ENCODE measurements at regions not wholly inside any gene's neighbourhood (a gene's known extent, or its start where the extent isn't known, plus 50 kb on each side); places are given as distances from the start of the nearest gene placed in this dataset.
"Not testable (repeated sequence)": the region's sequence is repeated elsewhere in the genome, so short reads cannot be mapped to it uniquely, and the experiment has no call there.

- H3K9me2 ChIP-seq (ENCODE audit: insufficient read depth): no peaks in the 10 kb centered on the region
- no peak for DNase-seq
- 47 to 69% methylated on average over 1 of the region's 1 CpG for WGBS, 2 experiments (ENCODE audit: low coverage in 1 of 2, low lambda C conversion rate in 2 of 2, missing lambda C conversion rate in 2 of 2)
These were observed 65.7 kb upstream of the PTPRK start for GRCh38 chr6:128586095-128586494.

GRCh38 chr6:128580224-128581110, 60.1 kb upstream of the PTPRK start:
- Histone ChIP-seq H3K4me3 (no peak overlapping the region), H3K9me3 (ENCODE audit: low read depth) (no peaks in the 10 kb centered on the region), H4K20me1 (ENCODE audit: insufficient read depth) (no peaks in the 10 kb centered on the region), H3K4me2 (ENCODE audit: unreplicated experiment) (no peak overlapping the region), H2AFZ (no peak overlapping the region), H3K27ac (no peak overlapping the region), H3K9ac (no peak overlapping the region), H3K36me3 (ENCODE audit: low read depth) (no peaks in the 10 kb centered on the region), H3K4me1 (ENCODE audit: insufficient read depth) (no peaks in the 10 kb centered on the region), H3K9me2 (ENCODE audit: insufficient read depth) (no peaks in the 10 kb centered on the region), H3F3A (ENCODE audit: insufficient read depth) (no peaks in the 10 kb centered on the region), H3K27me3 (replicated peaks; ENCODE audit: insufficient read depth) (no peaks in the 10 kb centered on the region), H3K79me2 (ENCODE audit: insufficient read depth) (no peaks in the 10 kb centered on the region)
- no peak for DNase-seq
- no peak for TF ChIP-seq EZH2 (IDR thresholded peaks at IDR 0.05; ENCODE audit: insufficient read depth, poor library complexity, severe bottlenecking)
- no peak for TF ChIP-seq EZH2phosphoT487 (IDR thresholded peaks at IDR 0.05; ENCODE audit: insufficient read depth, low read depth)
- 93% methylated on average over 32 to 41 of the region's 41 CpGs for WGBS, 2 experiments (ENCODE audit: low coverage in 1 of 2, low lambda C conversion rate in 2 of 2, missing lambda C conversion rate in 2 of 2)
- in situ Hi-C loops (cut with MboI): no loop called here

More at GRCh38 chr6:128586095-128586494, 65.7 kb upstream of the PTPRK start:
- no peaks in the 10 kb centered on the region for H3K27me3 ChIP-seq (replicated peaks; ENCODE audit: insufficient read depth)
- H3K27ac ChIP-seq: no peak overlapping the region
- no peaks in the 10 kb centered on the region for H4K20me1 ChIP-seq (ENCODE audit: insufficient read depth)
- no peak for TF ChIP-seq EZH2 (IDR thresholded peaks at IDR 0.05; ENCODE audit: insufficient read depth, poor library complexity, severe bottlenecking)
- TF ChIP-seq EZH2phosphoT487 (IDR thresholded peaks at IDR 0.05; ENCODE audit: insufficient read depth, low read depth): no peak
- no peaks in the 10 kb centered on the region for H3K79me2 ChIP-seq (ENCODE audit: insufficient read depth)
- H3K4me1 ChIP-seq (ENCODE audit: insufficient read depth): no peaks in the 10 kb centered on the region
- no peaks in the 10 kb centered on the region for H3K9me3 ChIP-seq (ENCODE audit: low read depth)
- no peak overlapping the region for H3K4me2 ChIP-seq (ENCODE audit: unreplicated experiment)
- no peaks in the 10 kb centered on the region for H3F3A ChIP-seq (ENCODE audit: insufficient read depth)
- H3K9ac ChIP-seq: no peak overlapping the region
- no peak overlapping the region for H3K4me3 ChIP-seq
- no peaks in the 10 kb centered on the region for H3K36me3 ChIP-seq (ENCODE audit: low read depth)
- no peak overlapping the region for H2AFZ ChIP-seq
- in situ Hi-C loops (cut with MboI): no loop called here

GRCh38 chr6:128575254-128575653, 54.9 kb upstream of the PTPRK start:
- 95 to 99% methylated on average over 5 of the region's 5 CpGs for WGBS, 2 experiments (ENCODE audit: low coverage in 1 of 2, low lambda C conversion rate in 2 of 2, missing lambda C conversion rate in 2 of 2)
- H4K20me1 ChIP-seq (ENCODE audit: insufficient read depth); H3K9me2 ChIP-seq (ENCODE audit: insufficient read depth); H3K9me3 ChIP-seq (ENCODE audit: low read depth); H3K79me2 ChIP-seq (ENCODE audit: insufficient read depth); DNase-seq; in situ Hi-C loops (cut with MboI); H3K27ac ChIP-seq; H3K4me3 ChIP-seq; H2AFZ ChIP-seq; H3K36me3 ChIP-seq (ENCODE audit: low read depth); H3K4me2 ChIP-seq (ENCODE audit: unreplicated experiment); H3K9ac ChIP-seq; H3F3A ChIP-seq (ENCODE audit: insufficient read depth); H3K27me3 ChIP-seq (replicated peaks; ENCODE audit: insufficient read depth): not testable (repeated sequence)
- H3K4me1 ChIP-seq (ENCODE audit: insufficient read depth): peaks cover 18% of the 10 kb centered on the region

- no peak overlapping the region for H3K27ac ChIP-seq
- no peak overlapping the region for H3K4me3 ChIP-seq
- H3K9me3 ChIP-seq (ENCODE audit: low read depth): no peaks in the 10 kb centered on the region
- H3K4me1 ChIP-seq (ENCODE audit: insufficient read depth): peaks cover 26% of the 10 kb centered on the region
- H3K79me2 ChIP-seq (ENCODE audit: insufficient read depth): no peaks in the 10 kb centered on the region
- H2AFZ ChIP-seq: no peak overlapping the region
- H3F3A ChIP-seq (ENCODE audit: insufficient read depth): peaks cover 16% of the 10 kb centered on the region; the same call in 1 of the 2 replicates
- H3K9ac ChIP-seq: no peak overlapping the region
- no peaks in the 10 kb centered on the region for H3K9me2 ChIP-seq (ENCODE audit: insufficient read depth)
- no peaks in the 10 kb centered on the region for H4K20me1 ChIP-seq (ENCODE audit: insufficient read depth)
- DNase-seq: no peak
- no peak overlapping the region for H3K4me2 ChIP-seq (ENCODE audit: unreplicated experiment)
- no peaks in the 10 kb centered on the region for H3K27me3 ChIP-seq (replicated peaks; ENCODE audit: insufficient read depth)
- H3K36me3 ChIP-seq (ENCODE audit: low read depth): no peaks in the 10 kb centered on the region
- TF ChIP-seq EZH2 (IDR thresholded peaks at IDR 0.05; ENCODE audit: insufficient read depth, poor library complexity, severe bottlenecking) (no peak), EZH2phosphoT487 (IDR thresholded peaks at IDR 0.05; ENCODE audit: insufficient read depth, low read depth) (no peak)
- in situ Hi-C loops (cut with MboI): no loop called here
These were observed 54.0 kb upstream of the PTPRK start for GRCh38 chr6:128574402-128574801.

Measured in GM23248 (cell line).